Stomach (tissue), 8 donors: ENCODE measurements at regions not wholly inside any gene's neighbourhood (a gene's known extent, or its start where the extent isn't known, plus 50 kb on each side); places are given as distances from the start of the nearest gene placed in this dataset.
A peak's percentile ranks its signal among the peaks of the same experiment; 100 is the strongest.
"Not testable (repeated sequence)": the region's sequence is repeated elsewhere in the genome, so short reads cannot be mapped to it uniquely, and the experiment has no call there.

Source experiments
- DNase-seq, 2 donors: peaks; one replicate each; pipeline versions ENCODE4 v3.0.0 to v3.0.0-alpha.2; 2013 to 2019
- H3K27ac ChIP-seq, 5 donors: fragments of 200-600 bp in 4 of 5; sonication (generic) in 4 of 5; one replicate each; pipeline ENCODE4 v1.5.1; 2013 to 2019; ENCODE audit warnings: mild to moderate bottlenecking in 1 of 5, moderate library complexity in 1 of 5
- H3K27me3 ChIP-seq, 3 donors: fragments of 200-600 bp; sonication (generic); one replicate each; pipeline ENCODE4 v1.5.1; 2017 to 2019; ENCODE audit warnings: mixed run types in 1 of 3
- H3K36me3 ChIP-seq, 4 donors: fragments of 200-600 bp; sonication (generic); 1 replicate in 3 of 4; 2 replicates in 1 of 4; pipeline ENCODE4 v1.5.1; 2016 to 2019
- H3K4me1 ChIP-seq, 4 donors: fragments of 200-600 bp; sonication (generic); one replicate each; pipeline ENCODE4 v1.5.1; 2016 to 2019
- H3K4me3 ChIP-seq, 4 donors: fragments of 200-600 bp; sonication (generic) in 3 of 4; one replicate each; pipeline ENCODE4 v1.5.1; 2016 to 2019; ENCODE audit warnings: mild to moderate bottlenecking in 1 of 4
- H3K9me3 ChIP-seq, 4 donors: fragments of 200-600 bp; sonication (generic); one replicate each; pipeline ENCODE4 v1.5.1; 2016 to 2019
- CTCF ChIP-seq, 7 experiments: fragments of 450-650 bp in 4 of 7; fragments of 200-600 bp in 3 of 7; sonication (generic) in 3 of 7; IDR thresholded peaks; one replicate each; pipeline ENCODE4 v1.5.1; 2016 to 2019; ENCODE audit warnings: antibody characterized with exemption in 7 of 7, control low read depth in 2 of 7, mild to moderate bottlenecking in 1 of 7
- EP300 ChIP-seq: sonication (generic); formaldehyde crosslinking; IDR thresholded peaks from one replicate; pipeline ENCODE4 v1.6.1; 2017; ENCODE audit warnings: antibody characterized with exemption
- POLR2A ChIP-seq, 4 donors: fragments of 450-650 bp; IDR thresholded peaks; one replicate each; pipeline ENCODE4 v1.6.1; 2016; ENCODE audit warnings: antibody characterized with exemption in 4 of 4, control low read depth in 2 of 4, mild to moderate bottlenecking in 1 of 4, moderate library complexity in 1 of 4
- POLR2AphosphoS5 ChIP-seq, 3 donors: sonication (generic); formaldehyde crosslinking; IDR thresholded peaks; one replicate each; pipeline ENCODE4 v1.6.1; 2016; ENCODE audit warnings: antibody characterized with exemption in 3 of 3
- WGBS, 5 donors: extraction: QIAGEN DNeasy Blood & Tissue Kit in 3 of 5; methylation state at CpG; one replicate each; pipeline versions ENCODE4 v1.1.5 to v1.1.7; 2013 to 2018; 5-methylcytosine and 5-hydroxymethylcytosine counted together
- intact Hi-C: fragments of 100-400 bp; cut with DNase I; formaldehyde crosslinking; loops from one replicate; pipeline ENCODE4 v1.15.1; 2023; ENCODE audit warnings: low total_unique reads
- donor health status: healthy with polysubstance abuse.
- donor health status: Bipolar disorder and iron deficiency.
- donor health status: healthy.

- whole genome bisulfite sequencing, 5 donors: 69 to 100% (median 88%) methylated on average over 1 of the region's 1 CpG
- Histone ChIP-seq H3K4me1 (peaks cover 0 to 4% (median under 1%) of the 10 kb centered on the region in 4 donors), H3K9me3 (no peaks in the 10 kb centered on the region), H3K27ac (no peak overlapping the region), H3K36me3 (no peaks in the 10 kb centered on the region), H3K4me3 (no peak overlapping the region), H3K27me3 (no peaks in the 10 kb centered on the region)
- intact Hi-C loops: no loop called here
- no peak for TF ChIP-seq POLR2AphosphoS5 (IDR thresholded peaks at IDR 0.05)
- TF ChIP-seq POLR2A (IDR thresholded peaks at IDR 0.05): no peak
- no peak for TF ChIP-seq CTCF (IDR thresholded peaks at IDR 0.05)
- no peak for TF ChIP-seq EP300
- DNase-seq: no peak
Measured at GRCh38 chr10:94116848-94117247, 123.1 kb downstream of the PLCE1 start.

DNA sequence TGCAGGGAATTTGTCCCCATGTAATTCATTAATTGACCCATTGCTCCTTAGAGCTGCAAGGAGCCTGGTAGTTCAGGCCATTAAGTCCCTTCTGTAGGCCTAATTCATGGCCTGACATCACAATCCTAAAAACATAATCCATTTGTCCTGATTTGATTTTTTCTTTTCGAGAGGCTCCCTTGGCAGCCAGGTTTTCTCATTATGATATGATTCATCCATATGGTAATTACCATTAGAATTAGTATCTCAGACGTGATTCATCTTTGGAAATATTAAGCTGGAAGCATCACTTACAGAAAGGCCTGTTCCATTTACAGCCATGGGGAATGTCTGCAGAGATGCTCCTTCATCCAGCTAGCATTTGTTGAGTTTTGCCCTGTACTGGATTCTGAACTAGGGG lies 128.5 kb downstream of the PLCE1 start:
- H3K27ac ChIP-seq: peak overlapping the region in 1 of 5 donors; percentile 25
- no peak for DNase-seq
- 77 to 93% (median 86%) methylated on average over 2 of the region's 2 CpGs for WGBS, 5 donors
- no peaks in the 10 kb centered on the region for H3K27me3 ChIP-seq
- no peaks in the 10 kb centered on the region for H3K36me3 ChIP-seq
- intact Hi-C loops: no loop called here
- TF ChIP-seq POLR2A (IDR thresholded peaks at IDR 0.05) (no peak), EP300 (no peak), CTCF (IDR thresholded peaks at IDR 0.05) (no peak), POLR2AphosphoS5 (IDR thresholded peaks at IDR 0.05) (no peak)
- H3K9me3 ChIP-seq: no peaks in the 10 kb centered on the region
- peaks cover 7 to 36% (median 21%) of the 10 kb centered on the region in 4 donors for H3K4me1 ChIP-seq
- H3K4me3 ChIP-seq: no peak overlapping the region

DNA sequence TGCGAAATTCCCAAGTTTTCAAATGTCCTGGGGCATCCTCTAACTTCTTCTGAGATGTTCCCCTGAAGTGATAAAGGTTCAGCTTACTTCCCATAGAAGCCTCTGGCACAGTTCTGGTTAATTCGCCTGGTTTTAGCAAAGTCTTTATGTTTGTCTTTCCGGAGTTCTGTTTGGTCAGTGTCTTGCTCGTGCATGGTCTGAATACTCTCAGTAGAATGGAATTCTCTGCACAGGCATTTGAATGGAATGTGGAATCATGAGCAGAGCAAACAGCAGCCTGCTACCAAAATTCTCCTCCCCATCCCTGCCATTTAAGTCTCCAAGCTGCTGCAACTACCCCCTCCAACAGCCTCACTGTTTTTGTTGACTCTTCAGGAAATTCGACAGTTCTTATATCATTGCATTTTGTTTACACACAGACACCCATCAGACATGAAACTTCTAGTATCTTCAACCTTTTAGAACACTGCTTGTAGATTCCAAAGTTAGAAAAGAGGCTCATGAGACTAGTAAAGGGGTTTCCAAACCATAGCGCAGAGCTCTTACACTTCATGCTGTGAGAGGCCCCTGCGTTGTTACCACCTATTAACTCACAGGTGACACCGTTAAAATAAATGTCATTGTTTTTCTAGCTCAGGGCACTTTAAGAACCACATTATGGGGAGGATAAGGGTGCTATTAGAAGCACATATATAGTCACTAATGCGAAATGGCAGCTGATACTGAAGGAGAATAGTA lies 129.7 kb downstream of the PLCE1 start:
- peak in 1 of 2 donors; percentile 75 for DNase-seq
- Histone ChIP-seq H3K36me3 (no peaks in the 10 kb centered on the region), H3K27ac (peak overlapping the region in 3 of 5 donors; percentile 14 to 48 (median 25)), H3K4me1 (peaks cover 7 to 36% (median 21%) of the 10 kb centered on the region in 4 donors), H3K27me3 (no peaks in the 10 kb centered on the region), H3K4me3 (no peak overlapping the region), H3K9me3 (no peaks in the 10 kb centered on the region)
- TF ChIP-seq EP300 (no peak), CTCF (IDR thresholded peaks at IDR 0.05) (no peak), POLR2A (IDR thresholded peaks at IDR 0.05) (no peak), POLR2AphosphoS5 (IDR thresholded peaks at IDR 0.05) (no peak)
- WGBS, 5 donors: 44 to 57% (median 48%) methylated on average over 9 of the region's 9 CpGs
- intact Hi-C loops: no loop called here

- WGBS, 5 donors: 59 to 82% (median 69%) methylated on average over 2 of the region's 2 CpGs
- H3K9me3 ChIP-seq, H3K4me3 ChIP-seq, H3K27me3 ChIP-seq, DNase-seq, intact Hi-C loops, H3K36me3 ChIP-seq: not testable (repeated sequence)
- peaks cover 7 to 39% (median 22%) of the 10 kb centered on the region in 4 donors for H3K4me1 ChIP-seq
- H3K27ac ChIP-seq: peak overlapping the region in 2 of 5 donors; percentile 7 to 25
Measured at GRCh38 chr10:94124147-94124546, 130.4 kb downstream of the PLCE1 start.

GRCh38 chr10:94125268-94125667 lies 131.5 kb downstream of the PLCE1 start:
- H3K27ac ChIP-seq: not testable (repeated sequence)
- WGBS, 5 donors: 85 to 96% (median 92%) methylated on average over 8 of the region's 8 CpGs

More at GRCh38 chr10:94125268-94125667, 131.5 kb downstream of the PLCE1 start:
- H3K4me3 ChIP-seq, DNase-seq, H3K9me3 ChIP-seq, H3K27me3 ChIP-seq, H3K36me3 ChIP-seq, intact Hi-C loops: not testable (repeated sequence)
- H3K4me1 ChIP-seq: peaks cover 7 to 49% (median 22%) of the 10 kb centered on the region in 4 donors
